WTC11 (cell line): ENCODE measurements at regions not wholly inside any gene's neighbourhood (a gene's known extent, or its start where the extent isn't known, plus 50 kb on each side); places are given as distances from the start of the nearest gene placed in this dataset.

Experiments used
- ATAC-seq: fragments of 200-7000 bp; cut with Tn5 transposase; 2 replicates; pipeline ENCODE4 v1.10.0; 2021; ENCODE audit warnings: mild to moderate bottlenecking, moderate library complexity
- CTCF ChIA-PET: fragments of 300-600 bp; sonication (Branson Sonifier 250); formaldehyde crosslinking; loops from one replicate; lab custom pipeline; 2021; ENCODE audit warnings: antibody characterized with exemption; lab: Charles Lee
- POLR2A ChIA-PET: fragments of 350-600 bp; sonication (Branson Sonifier 250); formaldehyde crosslinking; loops from one replicate; lab custom pipeline; 2021; ENCODE audit warnings: antibody characterized with exemption; lab: Charles Lee
- DNase-seq: peaks from one replicate; pipeline ENCODE4 v3.0.0; 2021; ENCODE audit warnings: low spot score
- H3K27ac Mint-ChIP-seq: 2 replicates; pipeline ENCODE4 v1.8.0; 2021; ENCODE audit warnings: mixed read lengths
- H3K27me3 Mint-ChIP-seq: 2 replicates; pipeline ENCODE4 v1.8.0; 2021; ENCODE audit warnings: low read depth, mild to moderate bottlenecking, moderate library complexity, mixed read lengths
- H3K36me3 Mint-ChIP-seq: 2 replicates; pipeline ENCODE4 v1.8.0; 2021; ENCODE audit warnings: mixed read lengths
- H3K4me1 Mint-ChIP-seq: 2 replicates; pipeline ENCODE4 v1.8.0; 2022; ENCODE audit warnings: mixed read lengths
- H3K4me3 Mint-ChIP-seq: 2 replicates; pipeline ENCODE4 v1.8.0; 2021; ENCODE audit warnings: mild to moderate bottlenecking, moderate library complexity, mixed read lengths
- H3K9me3 Mint-ChIP-seq: 2 replicates; pipeline ENCODE4 v1.8.0; 2021; ENCODE audit warnings: mixed read lengths
- ATF3 ChIP-seq: sonication (generic); formaldehyde crosslinking; conservative IDR thresholded peaks from 2 replicates; pipeline ENCODE4 v1.8.1; 2022; ENCODE audit warnings: mild to moderate bottlenecking, missing genetic modification reagents
- CBFB ChIP-seq: sonication (generic); formaldehyde crosslinking; IDR thresholded peaks from 2 replicates; pipeline ENCODE4 v1.8.1; 2022; ENCODE audit warnings: mild to moderate bottlenecking, low read depth, missing genetic modification reagents
- CREB1 ChIP-seq: sonication (generic); formaldehyde crosslinking; IDR thresholded peaks from 2 replicates; pipeline ENCODE4 v1.8.0; 2023; ENCODE audit warnings: mild to moderate bottlenecking, missing genetic modification reagents
- FOXK1 ChIP-seq: sonication (generic); formaldehyde crosslinking; IDR thresholded peaks from 2 replicates; pipeline ENCODE4 v1.8.0; 2022; ENCODE audit warnings: mild to moderate bottlenecking, moderate library complexity, missing genetic modification reagents
- GRHL2 ChIP-seq: fragments of 250-450 bp; sonication (Bioruptor Pico); IDR thresholded peaks from 2 replicates; pipeline ENCODE4 v1.8.0; 2022; ENCODE audit warnings: mild to moderate bottlenecking, moderate library complexity; ENCODE audit not compliant: insufficient replicate concordance, severe bottlenecking
- GTF2I ChIP-seq: fragments of 250-450 bp; sonication (Bioruptor Pico); conservative IDR thresholded peaks from 2 replicates; pipeline ENCODE4 v1.4.0; 2021; ENCODE audit warnings: mild to moderate bottlenecking
- IRF2 ChIP-seq: sonication (generic); formaldehyde crosslinking; IDR thresholded peaks from 2 replicates; pipeline ENCODE4 v1.8.0; 2022; ENCODE audit warnings: low read depth, missing genetic modification reagents, borderline replicate concordance
- NFATC4 ChIP-seq: fragments of 250-450 bp; sonication (Bioruptor Pico); IDR thresholded peaks from 2 replicates; pipeline ENCODE4 v1.9.0; 2021; ENCODE audit warnings: mild to moderate bottlenecking
- NR2C2 ChIP-seq: sonication (generic); formaldehyde crosslinking; IDR thresholded peaks from 2 replicates; pipeline ENCODE4 v1.8.0; 2022; ENCODE audit warnings: mild to moderate bottlenecking, missing genetic modification reagents
- RELA ChIP-seq: sonication (generic); formaldehyde crosslinking; IDR thresholded peaks from 2 replicates; pipeline ENCODE4 v1.8.1; 2022; ENCODE audit warnings: missing genetic modification reagents, mild to moderate bottlenecking, borderline replicate concordance
- RORB ChIP-seq: fragments of 250-450 bp; sonication (Bioruptor Pico); IDR thresholded peaks from 2 replicates; pipeline ENCODE4 v1.9.0; 2021; ENCODE audit warnings: mild to moderate bottlenecking
- TEAD1 ChIP-seq: sonication (generic); formaldehyde crosslinking; IDR thresholded peaks from 2 replicates; pipeline ENCODE4 v1.8.0; 2022; ENCODE audit warnings: mild to moderate bottlenecking, missing genetic modification reagents
- TP53 ChIP-seq: sonication (generic); formaldehyde crosslinking; IDR thresholded peaks from 2 replicates; pipeline ENCODE4 v1.8.1; 2023; ENCODE audit warnings: mild to moderate bottlenecking, missing genetic modification reagents
- ZNF219 ChIP-seq: sonication (generic); formaldehyde crosslinking; IDR thresholded peaks from 2 replicates; pipeline ENCODE4 v1.8.0; 2023; ENCODE audit warnings: missing genetic modification reagents, mild to moderate bottlenecking, borderline replicate concordance
- ZNF281 ChIP-seq: sonication (generic); formaldehyde crosslinking; IDR thresholded peaks from 2 replicates; pipeline ENCODE4 v1.8.0; 2023; ENCODE audit warnings: mild to moderate bottlenecking, missing genetic modification reagents
- ZNF423 ChIP-seq: fragments of 250-450 bp; sonication (Bioruptor Pico); IDR thresholded peaks from 2 replicates; pipeline ENCODE4 v2.1.2; 2022; ENCODE audit warnings: mild to moderate bottlenecking, moderate library complexity
- ZNF671 ChIP-seq: fragments of 250-450 bp; sonication (Bioruptor Pico); IDR thresholded peaks from 2 replicates; pipeline ENCODE4 v1.8.0; 2021; ENCODE audit warnings: mild to moderate bottlenecking
- TF ChIP-seq, protein P1 (sequence below): sonication (generic); formaldehyde crosslinking; IDR thresholded peaks from 2 replicates; pipeline ENCODE4 v1.8.1; 2023; ENCODE audit warnings: mild to moderate bottlenecking, missing genetic modification reagents
- TF ChIP-seq, protein P2 (sequence below): sonication (generic); formaldehyde crosslinking; IDR thresholded peaks from 2 replicates; pipeline ENCODE4 v1.8.0; 2023; ENCODE audit warnings: missing genetic modification reagents, mild to moderate bottlenecking, borderline replicate concordance
- TF ChIP-seq, protein P3 (sequence below): sonication (generic); formaldehyde crosslinking; IDR thresholded peaks from 2 replicates; pipeline ENCODE4 v1.8.1; 2023; ENCODE audit warnings: mild to moderate bottlenecking, missing genetic modification reagents, moderate library complexity
- TF ChIP-seq, protein P4 (sequence below): fragments of 250-450 bp; sonication (Bioruptor Pico); IDR thresholded peaks from 2 replicates; pipeline ENCODE4 v1.8.0; 2021; ENCODE audit warnings: mild to moderate bottlenecking

GRCh38 chr3:106587551-106587950 is 718.7 kb upstream of the CBLB start (continued):
- TF ChIP-seq, protein P1, sequence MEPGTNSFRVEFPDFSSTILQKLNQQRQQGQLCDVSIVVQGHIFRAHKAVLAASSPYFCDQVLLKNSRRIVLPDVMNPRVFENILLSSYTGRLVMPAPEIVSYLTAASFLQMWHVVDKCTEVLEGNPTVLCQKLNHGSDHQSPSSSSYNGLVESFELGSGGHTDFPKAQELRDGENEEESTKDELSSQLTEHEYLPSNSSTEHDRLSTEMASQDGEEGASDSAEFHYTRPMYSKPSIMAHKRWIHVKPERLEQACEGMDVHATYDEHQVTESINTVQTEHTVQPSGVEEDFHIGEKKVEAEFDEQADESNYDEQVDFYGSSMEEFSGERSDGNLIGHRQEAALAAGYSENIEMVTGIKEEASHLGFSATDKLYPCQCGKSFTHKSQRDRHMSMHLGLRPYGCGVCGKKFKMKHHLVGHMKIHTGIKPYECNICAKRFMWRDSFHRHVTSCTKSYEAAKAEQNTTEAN (CRISPR knock-in tag): no peak

- no peak overlapping the region for H3K27ac Mint-ChIP-seq
- H3K9me3 Mint-ChIP-seq: peaks cover 5% of the 10 kb centered on the region
- no peaks in the 10 kb centered on the region for H3K27me3 Mint-ChIP-seq
- ChIA-PET CTCF (no interaction called here), POLR2A (no interaction called here)
- no peaks in the 10 kb centered on the region for H3K36me3 Mint-ChIP-seq
- no peaks in the 10 kb centered on the region for H3K4me1 Mint-ChIP-seq
- H3K4me3 Mint-ChIP-seq: no peak overlapping the region
- DNase-seq (no peak), ATAC-seq (no peak)
- TF ChIP-seq GRHL2 (no peak), ZNF219 (CRISPR knock-in tag) (no peak), FOXK1 (CRISPR knock-in tag) (no peak), TP53 (no peak), IRF2 (no peak), GTF2I (CRISPR knock-in tag) (no peak), ZNF281 (no peak), CBFB (CRISPR knock-in tag) (no peak), ZNF423 (CRISPR knock-in tag) (no peak), NR2C2 (CRISPR knock-in tag) (no peak), RELA (CRISPR knock-in tag) (no peak), RORB (CRISPR knock-in tag) (no peak), ZNF671 (CRISPR knock-in tag) (no peak), CREB1 (CRISPR knock-in tag) (no peak), TEAD1 (no peak), NFATC4 (CRISPR knock-in tag) (no peak), ATF3 (CRISPR knock-in tag) (no peak)
- TF ChIP-seq, protein P2, sequence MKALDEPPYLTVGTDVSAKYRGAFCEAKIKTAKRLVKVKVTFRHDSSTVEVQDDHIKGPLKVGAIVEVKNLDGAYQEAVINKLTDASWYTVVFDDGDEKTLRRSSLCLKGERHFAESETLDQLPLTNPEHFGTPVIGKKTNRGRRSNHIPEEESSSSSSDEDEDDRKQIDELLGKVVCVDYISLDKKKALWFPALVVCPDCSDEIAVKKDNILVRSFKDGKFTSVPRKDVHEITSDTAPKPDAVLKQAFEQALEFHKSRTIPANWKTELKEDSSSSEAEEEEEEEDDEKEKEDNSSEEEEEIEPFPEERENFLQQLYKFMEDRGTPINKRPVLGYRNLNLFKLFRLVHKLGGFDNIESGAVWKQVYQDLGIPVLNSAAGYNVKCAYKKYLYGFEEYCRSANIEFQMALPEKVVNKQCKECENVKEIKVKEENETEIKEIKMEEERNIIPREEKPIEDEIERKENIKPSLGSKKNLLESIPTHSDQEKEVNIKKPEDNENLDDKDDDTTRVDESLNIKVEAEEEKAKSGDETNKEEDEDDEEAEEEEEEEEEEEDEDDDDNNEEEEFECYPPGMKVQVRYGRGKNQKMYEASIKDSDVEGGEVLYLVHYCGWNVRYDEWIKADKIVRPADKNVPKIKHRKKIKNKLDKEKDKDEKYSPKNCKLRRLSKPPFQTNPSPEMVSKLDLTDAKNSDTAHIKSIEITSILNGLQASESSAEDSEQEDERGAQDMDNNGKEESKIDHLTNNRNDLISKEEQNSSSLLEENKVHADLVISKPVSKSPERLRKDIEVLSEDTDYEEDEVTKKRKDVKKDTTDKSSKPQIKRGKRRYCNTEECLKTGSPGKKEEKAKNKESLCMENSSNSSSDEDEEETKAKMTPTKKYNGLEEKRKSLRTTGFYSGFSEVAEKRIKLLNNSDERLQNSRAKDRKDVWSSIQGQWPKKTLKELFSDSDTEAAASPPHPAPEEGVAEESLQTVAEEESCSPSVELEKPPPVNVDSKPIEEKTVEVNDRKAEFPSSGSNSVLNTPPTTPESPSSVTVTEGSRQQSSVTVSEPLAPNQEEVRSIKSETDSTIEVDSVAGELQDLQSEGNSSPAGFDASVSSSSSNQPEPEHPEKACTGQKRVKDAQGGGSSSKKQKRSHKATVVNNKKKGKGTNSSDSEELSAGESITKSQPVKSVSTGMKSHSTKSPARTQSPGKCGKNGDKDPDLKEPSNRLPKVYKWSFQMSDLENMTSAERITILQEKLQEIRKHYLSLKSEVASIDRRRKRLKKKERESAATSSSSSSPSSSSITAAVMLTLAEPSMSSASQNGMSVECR: no peak
- TF ChIP-seq, protein P3, sequence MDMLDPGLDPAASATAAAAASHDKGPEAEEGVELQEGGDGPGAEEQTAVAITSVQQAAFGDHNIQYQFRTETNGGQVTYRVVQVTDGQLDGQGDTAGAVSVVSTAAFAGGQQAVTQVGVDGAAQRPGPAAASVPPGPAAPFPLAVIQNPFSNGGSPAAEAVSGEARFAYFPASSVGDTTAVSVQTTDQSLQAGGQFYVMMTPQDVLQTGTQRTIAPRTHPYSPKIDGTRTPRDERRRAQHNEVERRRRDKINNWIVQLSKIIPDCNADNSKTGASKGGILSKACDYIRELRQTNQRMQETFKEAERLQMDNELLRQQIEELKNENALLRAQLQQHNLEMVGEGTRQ (CRISPR knock-in tag): no peak
- TF ChIP-seq, protein P4, sequence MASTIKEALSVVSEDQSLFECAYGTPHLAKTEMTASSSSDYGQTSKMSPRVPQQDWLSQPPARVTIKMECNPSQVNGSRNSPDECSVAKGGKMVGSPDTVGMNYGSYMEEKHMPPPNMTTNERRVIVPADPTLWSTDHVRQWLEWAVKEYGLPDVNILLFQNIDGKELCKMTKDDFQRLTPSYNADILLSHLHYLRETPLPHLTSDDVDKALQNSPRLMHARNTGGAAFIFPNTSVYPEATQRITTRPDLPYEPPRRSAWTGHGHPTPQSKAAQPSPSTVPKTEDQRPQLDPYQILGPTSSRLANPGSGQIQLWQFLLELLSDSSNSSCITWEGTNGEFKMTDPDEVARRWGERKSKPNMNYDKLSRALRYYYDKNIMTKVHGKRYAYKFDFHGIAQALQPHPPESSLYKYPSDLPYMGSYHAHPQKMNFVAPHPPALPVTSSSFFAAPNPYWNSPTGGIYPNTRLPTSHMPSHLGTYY: no peak
Observed at GRCh38 chr3:106588739-106589138, 719.9 kb upstream of the CBLB start.
